Fibroblast of skin of left quadriceps (primary cell): ENCODE measurements at regions not wholly inside any gene's neighbourhood (a gene's known extent, or its start where the extent isn't known, plus 50 kb on each side); places are given as distances from the start of the nearest gene placed in this dataset.
"Not testable (repeated sequence)": the region's sequence is repeated elsewhere in the genome, so short reads cannot be mapped to it uniquely, and the experiment has no call there.

Source experiments
- DNase-seq, 2 experiments: peaks; one replicate each; pipeline ENCODE4 v3.0.0-alpha.2; 2013; ENCODE audit warnings: low read depth in 2 of 2

- no peak for DNase-seq
Observed at GRCh38 chr10:8280946-8281345, 226.5 kb downstream of the GATA3 start.

- no peak for DNase-seq
Observed at GRCh38 chr10:8282340-8282739, 227.9 kb downstream of the GATA3 start.

- DNase-seq: no peak
Observed at GRCh38 chr10:8283166-8283905, 228.8 kb downstream of the GATA3 start.

- DNase-seq: no peak
Observed at GRCh38 chr10:8283986-8284385, 229.5 kb downstream of the GATA3 start.

- DNase-seq: not testable (repeated sequence)
Observed at GRCh38 chr10:8285970-8286369, 231.5 kb downstream of the GATA3 start.

- DNase-seq: no peak
Observed at GRCh38 chr10:8288600-8288999, 234.1 kb downstream of the GATA3 start.

- no peak for DNase-seq
Observed at GRCh38 chr10:8289186-8289924, 234.9 kb downstream of the GATA3 start.

- no peak for DNase-seq
Observed at GRCh38 chr10:8294779-8295178, 240.3 kb downstream of the GATA3 start.

GRCh38 chr10:8295311-8295710, 240.8 kb downstream of the GATA3 start:
- no peak for DNase-seq

- no peak for DNase-seq
Observed at GRCh38 chr10:8296090-8296733, 241.7 kb downstream of the GATA3 start.

GRCh38 chr10:8296734-8297101, 242.2 kb downstream of the GATA3 start:
- no peak for DNase-seq

- DNase-seq: no peak
Observed at GRCh38 chr10:8297107-8297506, 242.6 kb downstream of the GATA3 start.

GRCh38 chr10:8297959-8298358, 243.5 kb downstream of the GATA3 start:
- no peak for DNase-seq

GRCh38 chr10:8298896-8299570, 244.5 kb downstream of the GATA3 start:
- DNase-seq: no peak

- no peak for DNase-seq
Observed at GRCh38 chr10:8300925-8301324, 246.4 kb downstream of the GATA3 start.

- DNase-seq: no peak
Observed at GRCh38 chr10:8301333-8301732, 246.8 kb downstream of the GATA3 start.

- no peak for DNase-seq
Observed at GRCh38 chr10:8301831-8302230, 247.3 kb downstream of the GATA3 start.

- no peak for DNase-seq
Observed at GRCh38 chr10:8302565-8302964, 248.1 kb downstream of the GATA3 start.

- no peak for DNase-seq
Observed at GRCh38 chr10:8304861-8305260, 250.4 kb downstream of the GATA3 start.

GRCh38 chr10:8305876-8306652, 251.6 kb downstream of the GATA3 start:
- DNase-seq: peak; percentile 3 to 7

- DNase-seq: no peak
Observed at GRCh38 chr10:8306685-8307364, 252.3 kb downstream of the GATA3 start.
